C4-2B (cell line): ENCODE measurements at regions not wholly inside any gene's neighbourhood (a gene's known extent, or its start where the extent isn't known, plus 50 kb on each side); places are given as distances from the start of the nearest gene placed in this dataset.

ENCODE experiments used
- H3K27ac ChIP-seq: fragments of 450-650 bp; 2 replicates; pipeline ENCODE4 v1.5.1; 2017
- CTCF ChIP-seq: fragments of 450-650 bp; conservative IDR thresholded peaks from 2 replicates; pipeline ENCODE4 v1.5.1; 2017; ENCODE audit warnings: mild to moderate bottlenecking
- ZFX ChIP-seq: fragments of 450-650 bp; IDR thresholded peaks from 2 replicates; pipeline ENCODE4 v1.6.1; 2017

GRCh38 chr5:87899208-87899661, 369.4 kb downstream of the TMEM161B start:
- no peak overlapping the region for H3K27ac ChIP-seq
- TF ChIP-seq ZFX = no peak
- peak; percentile 20; the same call in 1 of the 2 replicates for TF ChIP-seq CTCF

DNA sequence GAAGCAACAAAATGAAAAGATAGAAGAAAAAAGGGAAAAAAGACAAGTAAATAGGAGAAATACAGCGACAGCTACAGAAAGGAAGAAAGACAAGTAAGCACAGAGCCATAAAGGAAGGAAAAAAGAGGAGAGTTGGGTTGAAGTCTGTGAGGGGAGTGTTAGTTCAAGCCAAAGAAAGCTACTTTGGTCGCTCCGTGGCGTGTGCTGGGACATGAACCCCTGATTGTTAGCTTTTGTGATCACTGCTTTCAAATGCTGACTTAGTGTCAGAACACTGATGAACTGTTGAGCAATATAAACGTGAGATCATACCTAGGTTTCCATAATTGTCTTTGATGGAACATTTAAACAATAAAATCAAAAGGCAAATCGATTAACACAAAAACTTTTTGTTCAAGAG, 370.1 kb downstream of the TMEM161B start:
- no peak for TF ChIP-seq CTCF
- no peak for TF ChIP-seq ZFX
- H3K27ac ChIP-seq = no peak overlapping the region

DNA sequence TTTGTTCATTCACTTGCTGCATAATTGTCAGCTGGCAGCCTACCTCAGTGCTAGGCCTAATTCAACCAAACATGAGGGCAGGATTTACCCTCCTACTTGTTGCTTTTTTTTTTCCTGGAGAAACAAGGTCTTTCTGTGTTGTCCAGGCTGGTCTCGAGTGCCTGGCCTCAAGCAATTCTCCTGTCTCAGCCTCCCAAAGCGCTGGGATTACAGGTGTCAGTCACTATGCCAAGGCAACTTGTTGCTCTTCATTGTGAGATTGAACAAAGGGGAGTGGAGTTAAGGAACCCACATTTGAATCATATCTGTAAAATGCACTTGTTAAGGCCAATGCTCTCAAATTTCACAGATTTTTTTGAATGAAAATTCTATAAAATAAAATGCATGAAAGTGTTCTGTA, 380.5 kb downstream of the TMEM161B start:
- TF ChIP-seq ZFX (no peak), CTCF (no peak)
- H3K27ac ChIP-seq = no peak overlapping the region

- TF ChIP-seq ZFX = no peak
- TF ChIP-seq CTCF = no peak
- no peak overlapping the region for H3K27ac ChIP-seq
Measured at GRCh38 chr5:87887247-87887646, 381.4 kb downstream of the TMEM161B start.

- TF ChIP-seq ZFX = no peak
- no peak for TF ChIP-seq CTCF
- H3K27ac ChIP-seq = no peak overlapping the region
Measured at GRCh38 chr5:87886164-87886563, 382.5 kb downstream of the TMEM161B start.

DNA sequence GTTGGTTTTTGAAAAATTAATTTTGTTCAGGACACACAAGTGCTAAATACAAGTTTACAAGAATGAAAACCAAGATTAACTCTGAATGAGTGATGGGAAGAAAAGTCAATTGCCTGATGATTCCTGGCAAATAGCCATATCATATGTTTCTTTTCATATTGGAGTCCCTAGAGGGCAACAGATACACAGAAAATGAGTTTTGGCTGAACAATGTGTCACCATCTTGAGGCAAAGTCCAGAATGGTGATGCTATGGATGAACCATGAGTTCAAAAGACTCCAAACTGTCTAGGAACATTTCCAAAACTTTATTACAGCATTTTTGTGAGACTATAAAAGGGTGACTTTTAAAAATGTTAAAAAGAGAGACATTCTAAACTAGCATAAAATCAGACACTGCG, 382.9 kb downstream of the TMEM161B start:
- TF ChIP-seq ZFX (no peak), CTCF (peak; percentile 43)
- H3K27ac ChIP-seq = no peak overlapping the region

- no peak overlapping the region for H3K27ac ChIP-seq
- TF ChIP-seq ZFX (no peak), CTCF (no peak)
Measured at GRCh38 chr5:87877495-87877894, 391.1 kb downstream of the TMEM161B start.
